ENCODE measurements at regions not wholly inside any gene's neighbourhood (a gene's known extent, or its start where the extent isn't known, plus 50 kb on each side); places are given as distances from the start of the nearest gene placed in this dataset.
A peak's percentile ranks its signal among the peaks of the same experiment; 100 is the strongest.
"Not testable (repeated sequence)": the region's sequence is repeated elsewhere in the genome, so short reads cannot be mapped to it uniquely, and the experiment has no call there.

DNA sequence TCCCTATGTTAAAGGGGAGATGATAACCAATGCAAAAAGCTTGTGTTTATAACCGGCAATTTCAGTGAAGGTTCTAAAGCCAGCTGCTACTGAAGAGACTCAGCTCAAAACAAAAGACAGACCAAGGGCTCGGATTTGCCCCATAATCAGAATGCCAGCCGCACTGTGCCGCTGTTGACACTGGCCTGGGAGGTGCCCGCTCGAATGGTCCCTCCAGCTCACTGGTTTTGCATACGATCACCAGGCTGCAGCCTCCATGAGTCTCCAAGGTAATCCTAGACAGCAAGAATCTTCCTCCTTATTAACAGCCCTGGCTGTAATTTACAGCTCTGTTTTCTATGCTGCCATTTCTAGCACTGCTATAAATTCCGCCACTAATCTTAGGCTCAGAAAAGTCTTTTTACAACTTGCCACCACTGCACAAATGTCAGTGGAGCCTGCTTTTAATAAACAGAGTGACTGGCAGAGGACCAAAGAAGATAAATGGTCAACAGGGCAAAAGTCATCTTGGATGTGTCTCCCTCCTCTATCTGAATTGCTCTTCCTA is 155.7 kb upstream of the SH3BP4 start:
- DNase-seq, result no peak

DNA sequence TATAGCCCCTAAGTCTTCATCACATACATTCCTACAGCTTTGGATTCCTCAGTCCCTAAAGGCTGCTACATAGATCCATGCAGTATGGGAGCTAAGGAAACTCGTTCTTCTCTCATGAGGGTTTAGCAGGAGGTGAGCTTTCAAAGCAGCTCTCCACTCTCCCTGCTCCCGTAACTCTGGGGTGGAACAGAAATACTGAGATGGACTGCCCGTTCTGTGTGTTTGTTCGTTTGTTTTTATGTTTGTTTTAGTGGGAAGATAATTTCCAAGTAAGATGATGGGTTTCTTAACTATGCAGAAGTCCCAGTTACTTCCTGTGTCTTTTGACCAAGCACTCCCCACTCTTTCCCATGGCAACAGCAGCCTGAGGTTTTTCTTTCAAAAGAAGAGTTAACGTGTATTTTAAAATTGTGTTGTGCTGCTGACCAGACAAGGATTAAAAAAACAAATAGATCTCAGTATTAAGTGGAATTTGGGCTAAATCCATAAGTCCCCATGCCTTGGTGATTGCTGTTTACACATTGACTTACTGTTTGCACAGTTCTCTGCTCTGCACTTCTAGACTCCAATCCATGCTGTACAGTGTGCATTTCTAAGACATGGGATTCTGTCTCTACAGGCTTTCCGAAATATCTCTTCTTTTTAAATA is 156.4 kb upstream of the SH3BP4 start:
- no peak for DNase-seq

DNA sequence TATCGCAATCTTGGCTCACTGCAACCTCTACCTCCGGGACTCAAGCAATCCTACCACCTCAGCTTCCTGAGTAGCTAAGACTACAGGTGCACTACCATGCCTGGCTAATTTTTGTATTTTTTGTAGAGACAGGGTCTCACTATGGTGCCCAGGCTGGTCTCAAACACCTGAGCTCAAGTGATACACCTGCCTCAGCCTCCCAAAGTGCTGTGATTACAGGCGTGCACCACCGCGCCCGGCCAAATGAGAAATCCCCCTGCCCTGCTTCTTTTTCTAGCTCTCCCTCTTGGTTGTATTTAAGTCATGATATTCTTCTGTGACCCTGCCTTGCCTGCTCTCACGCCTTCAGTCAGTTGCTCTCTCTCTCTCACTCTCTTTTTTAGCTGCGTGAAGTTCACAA is 157.0 kb upstream of the SH3BP4 start:
- DNase-seq, result no peak

DNA sequence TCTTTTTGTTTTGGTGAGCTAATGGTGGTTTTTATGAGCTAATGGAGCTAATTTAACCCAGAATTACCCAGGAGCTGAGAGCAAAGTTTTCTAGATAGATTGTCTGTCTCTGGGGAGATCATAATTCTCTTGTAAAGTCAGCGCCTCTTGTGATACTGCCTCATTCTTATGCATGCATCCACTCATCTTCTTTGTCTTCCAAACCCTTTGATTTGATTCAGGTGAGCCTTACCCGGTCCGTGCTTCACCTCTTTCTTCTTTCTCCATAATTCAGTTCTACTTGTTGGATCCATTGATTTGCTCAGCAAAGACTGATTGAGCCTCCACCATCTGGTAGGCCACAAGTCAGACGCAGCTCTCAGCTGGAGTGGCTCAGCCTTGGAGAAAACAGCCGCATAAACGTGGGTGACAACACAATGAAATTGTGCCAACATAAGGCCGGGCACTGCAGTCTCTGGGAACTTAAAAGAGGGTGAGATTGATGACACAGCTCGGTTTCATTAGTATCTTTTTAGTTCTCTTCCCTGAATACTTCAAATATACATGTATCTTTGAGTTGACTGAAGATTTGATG is 158.5 kb upstream of the SH3BP4 start:
- DNase-seq, result no peak

DNA sequence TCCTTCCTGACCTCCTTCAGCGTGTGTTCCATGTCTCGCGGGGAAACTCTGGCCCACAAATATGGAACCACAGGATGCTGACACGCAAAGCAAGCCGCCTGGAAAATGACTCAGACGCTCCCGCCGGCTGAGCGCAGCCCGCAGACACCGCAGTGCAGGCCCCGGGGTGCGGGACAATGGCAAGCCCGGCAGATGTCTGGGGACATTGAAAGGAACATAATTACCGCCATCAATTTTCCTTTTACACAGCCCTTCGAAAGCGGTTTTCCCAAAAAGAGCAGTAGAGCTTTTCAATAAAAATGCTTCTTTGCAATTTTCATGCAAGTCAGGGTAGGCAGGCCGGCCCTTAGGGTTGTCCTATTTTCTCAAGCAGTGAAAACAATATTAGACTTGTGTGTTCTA is 159.2 kb upstream of the SH3BP4 start:
- no peak for DNase-seq

DNA sequence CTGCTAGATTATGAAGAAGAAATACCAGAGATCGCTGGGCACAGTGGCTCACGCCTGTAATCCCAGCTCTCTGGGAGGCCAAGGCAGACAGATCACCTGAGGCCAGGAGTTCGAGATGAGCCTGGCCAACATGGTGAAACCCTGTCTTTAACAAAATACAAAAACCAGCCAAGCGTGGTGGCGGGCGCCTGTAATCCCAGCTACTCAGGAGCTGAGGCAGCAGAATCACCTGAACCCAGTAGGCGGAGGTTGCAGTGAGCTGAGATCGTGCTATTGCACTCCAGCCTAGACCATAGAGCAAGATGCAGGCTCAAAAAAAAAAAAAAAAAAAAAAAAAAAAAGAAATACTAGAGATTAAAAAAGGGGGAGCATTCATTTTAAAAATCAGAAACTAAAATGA is 159.7 kb upstream of the SH3BP4 start:
- not testable (repeated sequence) for DNase-seq

DNA sequence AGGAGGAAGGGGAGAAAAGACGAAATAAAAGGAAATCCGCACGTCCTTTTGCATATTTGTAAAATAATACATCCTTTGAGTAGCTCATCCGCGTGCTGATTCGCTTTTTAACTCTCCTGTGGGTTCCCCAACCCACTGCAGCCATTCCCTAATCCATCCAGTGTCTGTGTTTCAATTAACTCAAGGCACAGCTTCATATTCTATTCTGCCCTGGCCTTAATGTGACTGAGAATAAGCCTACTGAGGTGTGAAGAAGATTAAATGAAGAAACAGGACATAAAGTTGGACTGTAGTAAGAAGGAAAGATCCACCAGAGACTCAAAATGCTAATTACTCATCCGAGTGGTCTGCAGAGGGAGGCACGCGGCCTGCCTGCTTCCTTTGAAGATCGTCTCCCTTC is 161.4 kb upstream of the SH3BP4 start:
- DNase-seq, result no peak

DNA sequence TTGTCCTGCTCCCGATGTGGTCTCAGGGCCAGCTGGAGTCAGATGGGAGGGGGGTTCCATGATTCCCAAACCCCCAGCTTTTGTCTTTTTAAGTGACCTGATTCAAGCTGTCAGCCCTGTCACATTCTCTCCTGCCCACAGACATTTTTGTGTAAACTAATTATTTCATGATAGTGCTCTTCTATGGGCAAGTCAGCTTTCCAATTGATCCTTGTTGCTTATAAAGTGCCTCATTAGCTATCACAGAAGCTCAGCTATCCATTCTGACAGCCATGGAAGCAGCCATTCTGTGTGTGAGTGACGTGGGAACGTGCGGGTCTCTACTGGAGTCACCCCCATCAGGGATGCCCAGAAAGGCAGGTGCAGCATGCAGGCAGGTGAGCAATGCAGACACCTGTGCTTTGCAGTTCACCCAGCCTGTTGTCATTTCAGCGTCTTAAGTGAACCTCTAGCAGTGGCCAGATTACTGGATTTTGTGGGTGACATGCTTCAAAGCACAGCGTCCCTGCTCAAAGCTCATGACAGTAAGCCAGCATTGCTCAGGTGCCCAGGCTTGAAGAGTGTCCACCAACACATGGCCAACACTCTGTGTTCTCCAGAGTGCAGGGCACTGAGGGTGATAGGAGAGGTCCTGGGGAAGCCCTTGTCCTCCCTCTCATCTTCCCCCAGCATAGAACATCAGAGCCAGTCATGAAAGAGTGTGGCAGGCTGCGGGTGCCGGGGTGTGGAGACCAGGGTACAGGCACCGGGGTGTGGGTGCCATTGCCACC is 162.1 kb upstream of the SH3BP4 start:
- DNase-seq, result no peak

DNA sequence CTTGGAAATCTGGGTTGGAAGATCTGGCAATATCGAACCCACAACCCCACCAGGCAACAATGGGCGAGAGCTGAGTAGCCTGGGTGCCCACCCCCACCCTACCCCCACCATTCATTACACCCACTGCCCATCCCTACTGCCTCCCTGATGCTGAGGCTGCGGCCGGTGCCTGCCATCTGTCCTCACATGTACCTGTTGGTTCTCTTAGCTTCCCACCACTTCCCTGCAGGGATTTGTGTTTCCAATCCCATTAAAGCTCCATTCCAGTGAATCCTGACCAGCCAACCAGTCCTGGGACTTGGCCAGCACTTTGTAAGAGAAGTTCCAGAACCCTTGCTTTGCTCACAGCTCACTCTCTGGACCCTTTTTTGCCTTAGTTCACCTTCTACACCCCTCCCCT is 163.0 kb upstream of the SH3BP4 start:
- no peak for DNase-seq

DNA sequence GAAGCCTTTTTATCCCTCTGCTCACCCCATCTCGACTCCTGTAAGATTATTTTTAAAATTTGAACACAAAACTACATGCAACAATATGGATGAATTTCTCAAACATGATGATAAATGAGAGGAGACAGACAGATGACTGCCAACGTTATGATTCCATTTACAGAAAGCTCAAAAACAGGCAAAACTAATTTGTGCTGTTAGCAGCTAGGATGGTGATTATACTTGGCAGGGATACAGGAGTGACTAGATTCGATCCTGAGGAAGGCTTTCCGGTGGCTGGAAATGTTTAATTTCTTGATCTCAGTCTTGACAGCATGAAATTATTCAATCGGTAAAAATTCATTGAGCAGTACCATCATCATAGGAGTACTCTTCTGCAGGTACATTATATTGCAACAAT is 163.4 kb upstream of the SH3BP4 start:
- DNase-seq, result no peak

DNA sequence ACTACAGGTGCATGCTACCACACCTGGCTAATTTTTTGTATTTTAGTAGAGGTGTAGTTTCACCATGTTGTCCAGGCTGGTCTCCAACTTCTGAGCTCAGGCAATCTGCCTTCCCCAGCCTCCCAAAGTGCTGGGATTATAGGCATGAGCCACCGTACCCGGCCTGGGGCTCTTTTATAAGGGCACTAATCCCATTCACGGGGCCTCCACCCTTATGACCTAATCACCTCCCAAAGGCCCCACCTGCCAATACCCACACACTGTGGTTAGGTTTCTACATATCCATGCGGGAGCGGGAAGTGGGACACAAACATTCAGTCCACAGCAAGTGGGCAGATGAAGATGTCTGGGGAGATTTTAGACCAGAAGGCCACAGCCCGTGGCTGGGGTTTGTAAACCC is 164.7 kb upstream of the SH3BP4 start:
- no peak for DNase-seq

DNA sequence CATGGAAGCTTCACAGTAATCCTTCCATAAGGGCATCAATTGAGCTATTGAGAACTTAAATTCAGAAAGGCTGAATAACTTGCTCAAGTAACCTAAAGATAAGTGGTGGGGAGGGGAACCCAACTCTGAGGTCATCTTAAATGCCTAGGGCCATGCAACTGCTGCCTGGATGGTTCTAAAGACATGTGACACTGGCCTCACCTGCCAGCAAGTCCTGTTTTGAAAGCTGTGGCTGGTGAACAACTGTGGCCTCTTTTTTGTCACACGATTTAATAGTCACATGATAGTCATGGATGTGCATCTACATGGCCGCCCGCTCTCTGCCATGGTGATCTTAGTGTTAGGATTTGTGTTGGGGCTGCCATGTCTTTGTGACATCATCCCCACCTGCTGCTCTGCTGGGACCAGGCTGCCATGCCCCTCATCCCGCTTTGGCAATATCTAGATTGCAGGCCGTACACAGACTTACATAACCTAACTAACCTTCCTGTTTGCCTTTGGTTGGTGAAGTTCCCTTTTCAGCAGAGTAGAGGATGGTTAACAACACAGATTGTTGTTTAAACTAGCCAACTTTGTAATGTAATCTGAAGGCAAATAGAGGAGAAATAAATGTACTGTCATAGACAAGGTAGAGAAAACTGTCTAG is 177.9 kb upstream of the SH3BP4 start:
- DNase-seq, result no peak

DNA sequence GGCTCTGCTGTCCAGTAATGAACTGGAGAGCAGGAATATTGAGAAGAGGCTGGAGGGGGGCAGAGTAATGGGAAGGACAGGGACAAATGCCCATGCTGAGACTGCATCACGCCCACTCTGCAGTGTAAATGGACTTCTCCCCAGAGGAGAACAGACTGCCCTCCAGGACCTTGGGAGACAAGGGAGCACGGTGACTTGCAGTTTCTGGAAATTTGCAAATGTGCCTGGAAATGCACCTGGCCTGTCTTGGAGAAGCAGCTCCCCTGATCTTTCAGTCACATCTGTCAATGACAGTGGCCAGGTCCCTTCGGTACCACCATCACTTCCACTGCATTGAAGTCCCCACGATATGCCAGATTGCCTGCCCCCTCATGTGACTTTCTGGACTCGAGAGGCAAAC is 178.7 kb upstream of the SH3BP4 start:
- no peak for DNase-seq

DNA sequence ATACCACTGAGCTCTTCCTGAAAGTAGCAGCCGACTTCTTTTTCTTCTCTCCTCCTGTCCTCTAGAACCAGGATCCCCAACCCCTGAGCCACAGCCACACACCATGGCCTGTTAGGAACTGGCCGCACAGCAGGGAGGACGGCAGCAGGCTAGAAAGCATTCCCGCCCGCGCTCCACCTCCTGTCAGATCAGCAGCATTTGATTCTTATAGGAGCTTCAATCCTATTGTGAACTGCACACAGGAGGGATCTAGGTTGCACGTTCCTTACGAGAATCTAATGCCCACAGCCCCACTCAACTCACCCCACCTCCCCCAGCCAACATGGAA is 179.1 kb upstream of the SH3BP4 start:
- no peak for DNase-seq

DNA sequence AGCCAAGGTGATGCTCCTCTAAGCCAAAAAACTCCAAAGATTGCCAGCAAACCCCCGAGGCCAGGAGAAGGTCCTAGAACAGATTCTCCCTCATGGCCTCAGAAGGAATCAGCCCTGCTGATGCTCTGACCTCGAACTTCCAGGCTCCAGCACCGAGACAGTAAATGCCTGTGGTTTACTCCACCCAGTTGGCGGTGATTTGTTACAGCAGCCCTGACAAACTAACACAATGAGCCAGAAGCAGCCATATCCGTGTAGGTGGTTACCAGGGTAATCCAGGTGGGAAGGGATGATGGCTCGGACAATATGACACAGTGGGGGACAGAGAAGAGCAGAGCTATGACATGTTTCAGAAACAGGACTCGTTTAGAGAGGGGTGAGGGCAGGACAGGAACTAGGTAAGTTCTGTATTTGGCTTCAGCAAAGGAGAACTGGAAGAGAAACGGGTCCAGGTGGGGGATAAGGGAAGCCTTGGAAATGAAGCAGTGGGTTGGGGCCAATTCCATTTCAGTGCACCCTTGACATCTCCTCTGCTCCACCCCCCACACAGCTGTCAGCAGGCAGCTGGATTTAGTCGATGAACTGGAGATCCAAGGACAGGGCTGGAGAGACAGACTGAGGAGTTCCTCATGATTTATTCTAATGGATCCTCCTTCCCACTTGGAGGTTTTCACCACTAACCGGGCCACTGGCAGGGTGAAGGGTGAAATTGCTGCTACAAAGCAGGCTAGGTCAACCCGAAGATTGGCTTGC is 179.7 kb upstream of the SH3BP4 start:
- DNase-seq, result no peak

DNA sequence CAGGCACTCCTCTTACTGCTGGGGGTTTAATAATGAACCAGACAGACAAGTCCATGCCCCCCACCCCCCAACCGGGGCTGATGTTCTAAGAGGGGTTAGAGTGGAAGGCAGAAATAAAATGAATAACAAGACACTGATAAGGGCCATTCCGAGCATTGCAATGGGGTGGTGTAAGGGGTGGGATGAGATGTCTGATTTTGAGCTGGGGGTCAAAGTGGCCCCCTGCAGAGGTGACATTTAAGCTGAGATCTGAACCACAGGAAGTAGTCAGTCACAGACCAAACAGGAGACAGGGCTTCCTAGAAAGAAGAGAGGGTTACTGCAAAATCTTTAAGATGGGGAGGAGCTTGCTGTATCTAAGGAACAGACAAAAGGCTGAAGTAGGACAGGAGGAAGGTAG is 180.6 kb upstream of the SH3BP4 start:
- no peak for DNase-seq

DNA sequence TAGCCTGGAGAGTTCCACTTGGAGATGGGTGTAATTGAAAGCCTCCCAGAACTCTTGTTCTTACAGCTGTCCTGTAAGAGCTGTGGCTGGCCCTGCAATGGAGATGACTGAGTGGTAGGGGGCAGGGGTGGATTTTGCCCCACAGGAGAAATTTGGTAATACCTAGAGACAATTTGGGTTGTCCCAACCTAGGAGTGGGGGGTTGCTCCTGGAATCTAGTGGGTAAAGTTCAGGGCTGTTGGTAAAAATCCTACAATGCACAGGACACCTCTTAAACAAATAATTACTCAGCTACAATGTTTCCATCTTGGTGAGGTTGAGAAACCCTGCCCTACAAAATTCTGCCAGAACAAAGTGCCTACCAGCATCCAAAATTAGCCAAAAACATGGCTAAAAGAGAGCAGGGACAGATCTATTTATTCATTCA is 181.1 kb upstream of the SH3BP4 start:
- DNase-seq, result no peak

DNA sequence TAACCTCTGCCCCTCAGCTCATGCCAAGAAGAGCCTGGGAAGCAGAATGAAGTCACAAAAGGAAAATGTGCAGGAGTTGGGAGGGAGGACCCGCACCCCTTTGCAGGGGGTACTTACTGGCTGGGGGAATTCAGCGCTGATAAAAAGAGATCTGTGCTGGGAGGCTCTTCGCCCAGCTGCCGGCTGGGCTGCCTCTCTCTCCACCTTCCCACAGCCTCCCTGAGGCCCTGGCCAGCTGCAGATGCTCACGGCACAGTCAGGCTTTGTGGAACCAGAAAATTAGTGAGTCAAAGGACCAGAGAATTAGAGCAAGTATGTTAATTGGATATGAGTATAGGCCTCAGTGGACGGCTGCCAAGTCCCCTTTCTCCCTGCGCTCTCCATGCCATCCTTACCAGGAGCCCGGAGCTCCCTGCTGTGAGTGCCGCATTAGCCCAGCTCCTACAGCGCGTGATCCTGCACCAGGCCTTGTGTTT is 181.7 kb upstream of the SH3BP4 start:
- DNase-seq, result no peak

DNA sequence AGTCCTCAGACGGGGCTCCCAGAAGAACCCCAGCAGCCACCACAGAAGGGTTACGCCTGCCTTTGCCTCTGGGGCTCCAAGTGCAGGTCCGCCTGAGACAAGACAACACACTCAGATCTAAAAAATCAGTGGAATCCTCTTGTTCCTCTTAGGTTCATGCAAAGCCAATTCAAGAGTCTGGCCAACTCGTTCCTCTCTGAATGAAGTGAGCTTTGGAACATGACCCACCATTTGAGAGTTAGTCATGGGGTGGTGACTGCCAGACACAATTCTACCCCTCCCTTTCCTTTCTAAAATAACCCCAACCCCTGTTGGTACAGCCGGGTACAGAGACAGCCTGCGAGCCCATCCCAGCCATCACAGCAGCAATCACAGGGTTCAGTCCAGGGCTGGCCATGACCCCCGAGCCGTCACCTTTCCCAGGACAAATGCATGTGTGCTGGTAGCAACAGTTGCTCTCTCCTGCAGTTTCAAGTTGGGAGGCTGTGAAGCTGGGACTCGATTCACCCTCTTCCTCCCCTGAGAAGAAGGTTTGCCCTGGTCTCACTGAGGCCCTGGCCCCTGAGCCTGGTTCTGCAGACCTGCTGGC is 183.1 kb upstream of the SH3BP4 start:
- no peak for DNase-seq

DNA sequence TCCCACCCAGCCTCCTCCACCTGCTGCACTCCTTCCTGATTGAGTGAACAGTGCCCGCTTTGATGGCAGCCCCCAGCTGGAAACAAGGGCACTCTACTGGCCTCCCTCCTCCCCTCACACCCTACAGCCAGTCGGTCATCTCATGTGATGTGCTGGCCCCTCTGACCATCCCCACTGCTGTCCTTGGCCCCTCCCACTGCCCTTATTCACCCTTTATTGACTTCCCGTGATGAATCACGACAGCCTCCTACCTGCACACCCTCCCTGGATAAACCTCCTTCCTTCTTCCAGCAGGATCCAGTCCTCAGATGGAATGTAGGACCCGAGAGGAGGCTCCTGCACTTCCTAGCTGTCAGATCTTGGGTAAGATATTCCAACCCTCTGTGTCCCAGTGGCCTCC is 186.5 kb upstream of the SH3BP4 start:
- no peak for DNase-seq

DNA sequence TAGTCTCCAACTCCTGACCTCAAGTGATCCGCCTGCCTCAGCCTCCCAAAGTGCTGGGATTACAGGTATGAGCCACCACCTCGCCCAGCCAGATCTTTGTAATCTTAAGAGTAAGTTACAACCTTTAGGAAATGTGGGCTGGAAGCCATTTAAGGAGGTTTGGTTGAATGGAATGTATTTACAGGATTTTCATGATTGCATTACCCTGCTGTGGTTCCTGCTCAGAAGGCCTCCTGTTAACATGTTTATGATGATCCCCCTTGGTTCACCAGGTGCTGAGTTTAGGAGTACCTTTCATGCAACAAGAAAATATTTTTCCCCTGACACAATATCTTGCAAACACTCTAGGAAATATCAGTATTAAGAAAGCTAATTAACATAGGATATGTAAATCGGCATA is 187.4 kb upstream of the SH3BP4 start:
- DNase-seq, result peak; percentile 17
